Rectal smooth muscle tissue (tissue), 1 donor: ENCODE measurements at regions not wholly inside any gene's neighbourhood (a gene's known extent, or its start where the extent isn't known, plus 50 kb on each side); places are given as distances from the start of the nearest gene placed in this dataset.
"Not testable (repeated sequence)": the region's sequence is repeated elsewhere in the genome, so short reads cannot be mapped to it uniquely, and the experiment has no call there.

Source experiments
- H3K27ac ChIP-seq: one replicate; pipeline ENCODE4 v1.7.0; 2013; ENCODE audit warnings: low read depth, low read length, inconsistent platforms
- H3K27me3 ChIP-seq: one replicate; pipeline ENCODE4 v1.7.0; 2013; ENCODE audit warnings: low read length; ENCODE audit not compliant: control insufficient read depth, insufficient read depth
- H3K36me3 ChIP-seq: one replicate; pipeline ENCODE4 v1.7.0; 2013; ENCODE audit warnings: low read length; ENCODE audit not compliant: control insufficient read depth, insufficient read depth
- H3K4me1 ChIP-seq: one replicate; pipeline ENCODE4 v1.7.0; 2013; ENCODE audit warnings: low read length; ENCODE audit not compliant: control insufficient read depth, insufficient read depth
- H3K4me3 ChIP-seq: one replicate; pipeline ENCODE4 v1.7.0; 2013; ENCODE audit warnings: low read length
- H3K9ac ChIP-seq: one replicate; pipeline ENCODE4 v1.7.0; 2013; ENCODE audit warnings: low read length

DNA sequence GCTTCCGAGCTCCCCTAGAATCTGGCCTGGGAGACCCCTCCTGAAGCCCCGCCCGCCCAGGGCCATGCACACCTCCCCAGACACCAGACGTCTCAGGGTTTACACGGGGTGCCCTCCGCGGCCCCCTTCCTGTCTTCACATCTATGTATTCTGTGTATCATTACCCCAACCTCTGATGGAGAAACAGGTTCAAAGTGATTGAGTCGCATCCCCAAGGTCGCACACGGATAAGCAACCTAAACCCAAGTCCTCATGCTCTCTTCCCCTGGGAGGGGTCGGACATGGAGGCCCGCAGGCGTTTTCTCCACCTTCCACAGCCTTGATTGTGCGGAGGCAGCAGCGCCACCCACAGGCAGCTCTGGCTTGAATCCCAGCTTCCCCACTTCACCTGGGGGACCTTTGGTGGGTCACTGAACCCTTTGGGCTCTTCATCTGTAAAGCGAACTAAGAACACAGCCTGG is 237.3 kb downstream of the BCL11B start:
- Histone ChIP-seq H3K4me1 (peaks cover 3% of the 10 kb centered on the region), H3K36me3 (no peaks in the 10 kb centered on the region), H3K4me3 (no peak overlapping the region), H3K27ac (no peak overlapping the region), H3K27me3 (no peaks in the 10 kb centered on the region), H3K9ac (no peak overlapping the region)

- Histone ChIP-seq H3K4me1 (peaks cover 3% of the 10 kb centered on the region), H3K27ac (no peak overlapping the region), H3K4me3 (no peak overlapping the region), H3K9ac (no peak overlapping the region), H3K36me3 (no peaks in the 10 kb centered on the region), H3K27me3 (no peaks in the 10 kb centered on the region)
These were observed 236.7 kb downstream of the BCL11B start for GRCh38 chr14:99035268-99035667.

- no peaks in the 10 kb centered on the region for H3K27me3 ChIP-seq
- peaks cover 3% of the 10 kb centered on the region for H3K4me1 ChIP-seq
- H3K9ac ChIP-seq = no peak overlapping the region
- H3K27ac ChIP-seq = no peak overlapping the region
- peak overlapping the region; percentile 32 for H3K4me3 ChIP-seq
- H3K36me3 ChIP-seq = no peaks in the 10 kb centered on the region
These were observed 236.0 kb downstream of the BCL11B start for GRCh38 chr14:99035712-99036610.

GRCh38 chr14:99036611-99037293 is 235.2 kb downstream of the BCL11B start:
- peaks cover 3% of the 10 kb centered on the region for H3K4me1 ChIP-seq
- H3K27me3 ChIP-seq = no peaks in the 10 kb centered on the region
- no peak overlapping the region for H3K27ac ChIP-seq
- no peaks in the 10 kb centered on the region for H3K36me3 ChIP-seq
- H3K9ac ChIP-seq = no peak overlapping the region
- no peak overlapping the region for H3K4me3 ChIP-seq

GRCh38 chr14:99037326-99037725 is 234.7 kb downstream of the BCL11B start:
- H3K9ac ChIP-seq, H3K4me1 ChIP-seq, H3K4me3 ChIP-seq, H3K27me3 ChIP-seq, H3K27ac ChIP-seq, H3K36me3 ChIP-seq: not testable (repeated sequence)

DNA sequence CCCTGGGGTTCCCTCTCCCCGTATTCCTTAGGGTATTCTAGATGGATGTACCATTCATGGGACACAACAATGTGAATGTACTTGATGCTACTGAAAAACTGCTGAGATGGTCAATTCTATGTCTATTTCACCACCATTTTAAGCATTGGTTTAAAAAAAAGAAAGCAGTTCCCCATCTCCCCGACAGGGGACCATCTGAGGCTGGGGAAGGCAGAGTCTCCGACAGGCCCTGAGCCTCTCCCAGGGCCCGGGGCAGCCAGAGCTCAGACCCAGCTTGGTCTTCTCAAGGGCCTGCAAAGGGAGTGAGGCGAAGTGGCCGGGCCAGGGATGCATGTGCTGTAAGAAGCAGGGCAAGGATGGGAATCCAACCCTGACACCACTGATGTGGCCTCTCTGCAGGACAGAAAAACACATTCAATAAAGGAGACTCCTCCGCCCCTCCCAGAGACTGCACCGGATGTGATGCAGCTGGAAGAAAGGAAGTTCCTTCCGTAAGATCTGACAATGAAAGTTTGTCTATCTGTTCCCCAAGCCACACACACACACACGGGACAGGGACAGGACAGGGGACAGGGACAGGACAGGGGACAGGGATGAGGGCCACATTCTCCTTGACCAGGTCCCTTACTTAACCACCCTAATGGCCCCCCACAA is 234.1 kb downstream of the BCL11B start:
- Histone ChIP-seq H3K9ac (no peak overlapping the region), H3K27ac (no peak overlapping the region)

DNA sequence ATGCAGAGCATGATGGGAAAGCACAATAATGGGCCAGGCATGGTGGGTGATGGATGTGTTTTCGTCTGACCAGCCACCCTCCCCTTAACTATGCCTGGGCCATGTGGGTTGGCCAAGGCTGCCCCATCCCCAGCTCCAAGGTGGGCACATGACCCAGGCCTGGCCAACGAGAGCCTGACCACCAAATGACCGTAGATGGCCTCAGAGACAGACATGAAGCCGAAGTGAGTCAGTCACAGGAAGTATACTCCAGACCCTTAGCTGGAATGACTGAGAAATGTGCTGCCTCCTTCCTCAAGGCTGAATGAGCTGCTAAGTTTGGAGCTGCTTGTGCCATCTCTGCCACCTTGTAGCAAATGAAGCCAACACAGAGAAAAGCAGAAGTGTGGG is 233.6 kb downstream of the BCL11B start:
- H3K27ac ChIP-seq = no peak overlapping the region
- no peak overlapping the region for H3K9ac ChIP-seq
- H3K36me3 ChIP-seq = no peaks in the 10 kb centered on the region
- H3K27me3 ChIP-seq = no peaks in the 10 kb centered on the region
- H3K4me1 ChIP-seq = peaks cover 3% of the 10 kb centered on the region
- H3K4me3 ChIP-seq = no peak overlapping the region

More for the DNA sequence above, 234.1 kb downstream of the BCL11B start:
- Histone ChIP-seq H3K27me3 (no peaks in the 10 kb centered on the region), H3K4me1 (peaks cover 3% of the 10 kb centered on the region), H3K36me3 (no peaks in the 10 kb centered on the region), H3K4me3 (no peak overlapping the region)

DNA sequence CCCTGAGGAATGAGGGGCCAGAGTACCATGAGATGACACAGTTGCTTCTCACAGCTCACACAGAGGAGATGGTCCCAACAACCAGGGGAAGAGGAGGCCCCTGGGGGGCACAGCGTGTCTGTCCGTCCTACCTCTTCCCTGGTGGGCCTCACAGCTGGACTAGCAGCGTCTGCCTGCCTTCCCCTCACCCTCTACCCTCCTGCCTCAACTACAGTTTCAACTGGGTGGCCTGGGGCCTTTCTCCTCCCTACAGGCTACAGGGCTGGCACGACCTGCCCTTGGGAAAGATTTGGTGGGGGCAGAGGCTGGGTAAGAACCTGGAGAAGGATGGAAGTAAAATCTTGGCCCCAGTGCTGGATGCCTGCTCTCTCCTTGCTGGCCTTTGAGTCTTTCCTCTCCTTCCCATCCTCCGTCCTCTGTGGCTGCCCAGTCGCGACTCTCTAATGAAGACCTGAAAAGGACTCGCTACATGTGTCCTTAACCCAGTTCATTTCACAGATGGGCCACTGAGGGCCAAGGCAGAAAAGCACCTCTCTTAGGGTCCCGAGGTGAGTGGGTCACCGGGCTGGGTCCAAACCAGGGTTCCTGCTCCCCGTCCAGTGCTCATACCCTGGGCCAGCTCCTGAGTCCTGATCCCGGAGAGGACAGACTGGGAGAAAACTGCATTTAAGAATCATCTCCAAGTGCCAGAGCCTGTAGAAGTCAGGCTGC is 232.5 kb downstream of the BCL11B start:
- H3K27ac ChIP-seq = no peak overlapping the region
- H3K9ac ChIP-seq = no peak overlapping the region
- H3K4me1 ChIP-seq = peaks cover 3% of the 10 kb centered on the region
- no peaks in the 10 kb centered on the region for H3K27me3 ChIP-seq
- no peak overlapping the region for H3K4me3 ChIP-seq
- H3K36me3 ChIP-seq = no peaks in the 10 kb centered on the region

DNA sequence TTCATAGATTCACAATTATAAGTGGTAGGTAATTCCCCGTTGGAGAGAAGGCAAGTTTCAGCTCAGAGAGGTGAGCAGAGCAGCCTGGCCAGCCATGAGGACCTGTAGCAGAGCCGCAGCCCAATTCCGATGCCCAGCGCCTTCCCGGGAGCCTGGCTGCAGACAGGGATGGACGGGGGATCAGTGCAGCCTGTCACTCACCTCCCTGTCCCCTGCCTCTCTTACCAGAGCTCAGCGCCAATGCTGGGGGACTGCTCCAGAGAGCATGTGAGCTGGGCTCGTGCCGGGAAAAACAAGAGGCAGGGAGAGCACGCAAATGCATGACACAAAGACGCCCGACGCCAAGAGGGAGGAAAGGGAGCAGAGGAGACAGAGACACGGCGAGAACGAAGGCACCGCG is 231.9 kb downstream of the BCL11B start:
- Histone ChIP-seq H3K36me3 (no peaks in the 10 kb centered on the region), H3K27me3 (no peaks in the 10 kb centered on the region), H3K4me1 (peaks cover 3% of the 10 kb centered on the region), H3K27ac (no peak overlapping the region), H3K9ac (no peak overlapping the region), H3K4me3 (no peak overlapping the region)

DNA sequence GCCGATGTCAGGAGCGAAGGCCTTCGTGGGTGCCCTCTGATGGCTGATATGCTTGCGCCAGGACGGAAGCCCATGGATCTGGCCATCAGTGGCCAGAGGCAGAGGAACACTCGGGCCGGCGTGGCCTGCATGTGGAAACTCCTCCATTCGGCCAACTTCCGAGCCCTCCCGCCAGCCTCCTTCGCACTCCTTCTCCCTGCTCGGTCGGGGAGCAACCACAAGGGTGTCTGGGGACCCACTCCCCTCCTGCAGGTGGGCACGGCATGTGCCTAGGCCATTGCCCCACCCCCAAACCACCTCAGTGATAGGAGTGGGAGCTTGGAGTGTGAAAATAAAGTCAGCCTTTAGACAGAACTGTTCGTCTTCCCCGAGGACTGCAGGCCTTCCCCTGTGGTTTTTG is 231.3 kb downstream of the BCL11B start:
- no peak overlapping the region for H3K9ac ChIP-seq
- H3K36me3 ChIP-seq = no peaks in the 10 kb centered on the region
- H3K4me3 ChIP-seq = no peak overlapping the region
- peaks cover 2% of the 10 kb centered on the region for H3K4me1 ChIP-seq
- no peaks in the 10 kb centered on the region for H3K27me3 ChIP-seq
- H3K27ac ChIP-seq = no peak overlapping the region

- Histone ChIP-seq H3K27ac (no peak overlapping the region), H3K4me3 (no peak overlapping the region), H3K27me3 (no peaks in the 10 kb centered on the region), H3K36me3 (no peaks in the 10 kb centered on the region), H3K4me1 (no peaks in the 10 kb centered on the region), H3K9ac (no peak overlapping the region)
These were observed 230.7 kb downstream of the BCL11B start for GRCh38 chr14:99041141-99041819.
